GM19467 (cell line): ENCODE measurements at regions not wholly inside any gene's neighbourhood (a gene's known extent, or its start where the extent isn't known, plus 50 kb on each side); places are given as distances from the start of the nearest gene placed in this dataset.

Experiments
- ATAC-seq: cut with Tn5 transposase; IDR thresholded peaks from one replicate; pipeline ENCODE4 v1.9.1; 2021; ENCODE audit warnings: mild to moderate bottlenecking, moderate library complexity; ENCODE audit not compliant: unreplicated experiment

- ATAC-seq: no peak
Observed at GRCh38 chr4:38189445-38189844, 229.2 kb downstream of the PTTG2 start.

- ATAC-seq: no peak
Observed at GRCh38 chr4:38190717-38191178, 230.6 kb downstream of the PTTG2 start.

GRCh38 chr4:38192516-38192915 lies 232.3 kb downstream of the PTTG2 start:
- ATAC-seq: no peak

GRCh38 chr4:38193236-38193863 lies 233.2 kb downstream of the PTTG2 start:
- ATAC-seq: no peak

GRCh38 chr4:38194047-38194602 lies 233.9 kb downstream of the PTTG2 start:
- no peak for ATAC-seq

GRCh38 chr4:38195486-38195885 lies 235.3 kb downstream of the PTTG2 start:
- no peak for ATAC-seq

- ATAC-seq: no peak
Observed at GRCh38 chr4:38195911-38196310, 235.7 kb downstream of the PTTG2 start.

- ATAC-seq: no peak
Observed at GRCh38 chr4:38202242-38202641, 242.0 kb downstream of the PTTG2 start.

- ATAC-seq: no peak
Observed at GRCh38 chr4:38203609-38204008, 243.4 kb downstream of the PTTG2 start.

- no peak for ATAC-seq
Observed at GRCh38 chr4:38204339-38205035, 244.3 kb downstream of the PTTG2 start.

- no peak for ATAC-seq
Observed at GRCh38 chr4:38205261-38205660, 245.1 kb downstream of the PTTG2 start.

GRCh38 chr4:38207110-38207457 lies 246.9 kb downstream of the PTTG2 start:
- ATAC-seq: no peak

- no peak for ATAC-seq
Observed at GRCh38 chr4:38209654-38210053, 249.5 kb downstream of the PTTG2 start.

GRCh38 chr4:38210396-38211114 lies 250.4 kb downstream of the PTTG2 start:
- no peak for ATAC-seq

GRCh38 chr4:38211885-38212284 lies 251.7 kb downstream of the PTTG2 start:
- no peak for ATAC-seq

GRCh38 chr4:38213083-38213805 lies 253.0 kb downstream of the PTTG2 start:
- ATAC-seq: no peak

- ATAC-seq: no peak
Observed at GRCh38 chr4:38222892-38223291, 262.7 kb downstream of the PTTG2 start.

- ATAC-seq: no peak
Observed at GRCh38 chr4:38223306-38223705, 263.1 kb downstream of the PTTG2 start.

- ATAC-seq: no peak
Observed at GRCh38 chr4:38223782-38224236, 263.6 kb downstream of the PTTG2 start.

GRCh38 chr4:38224850-38225249 lies 264.7 kb downstream of the PTTG2 start:
- no peak for ATAC-seq

GRCh38 chr4:38226170-38226569 lies 266.0 kb downstream of the PTTG2 start:
- ATAC-seq: no peak
